ENCODE measurements at regions not wholly inside any gene's neighbourhood (a gene's known extent, or its start where the extent isn't known, plus 50 kb on each side); places are given as distances from the start of the nearest gene placed in this dataset.

GRCh38 chr6:40817369-40817768 is 221.7 kb downstream of the UNC5CL start:
- Histone ChIP-seq H3K4me3 (no peak overlapping the region), H3K27ac (replicated peaks in 1 of 4) (no peak overlapping the region), H3K4me1 (peaks cover 0 to 4% (median 2%) of the 10 kb centered on the region in 4 donors), H3K36me3 (no peaks in the 10 kb centered on the region), H3K9me3 (no peaks in the 10 kb centered on the region), H3K27me3 (no peaks in the 10 kb centered on the region)
- no peak for TF ChIP-seq POLR2AphosphoS5 (IDR thresholded peaks at IDR 0.05)
- TF ChIP-seq EP300 (IDR thresholded peaks at IDR 0.05): no peak
- TF ChIP-seq CTCF (IDR thresholded peaks at IDR 0.05): no peak
- TF ChIP-seq POLR2A (IDR thresholded peaks at IDR 0.05; ENCODE audit: low read depth): no peak
- intact Hi-C loops (cut with DNase I): no loop called here
- no peak for DNase-seq (ENCODE audit: extremely low spot score)
- WGBS: 96% methylated on average over 6 of the region's 6 CpGs

DNA sequence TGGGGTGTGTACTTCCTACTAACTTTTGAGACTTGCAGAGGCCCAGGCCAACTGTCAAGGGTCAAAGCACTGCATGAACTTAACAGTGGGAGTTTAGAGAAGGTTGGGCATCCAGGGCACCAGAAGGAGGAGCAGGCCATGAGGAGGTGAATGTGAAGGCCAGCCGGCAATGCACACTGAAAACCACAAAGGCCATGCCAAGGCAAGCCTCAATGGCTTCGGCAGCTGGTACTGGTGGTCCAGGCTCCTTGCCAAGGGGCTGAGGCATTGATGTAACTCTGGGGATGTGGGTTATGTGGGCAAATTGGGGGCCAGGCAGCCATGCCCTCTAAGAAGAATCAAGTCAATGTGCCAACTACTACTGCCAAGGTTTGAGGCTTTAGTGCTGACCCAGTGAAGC is 222.4 kb downstream of the UNC5CL start:
- no peak for DNase-seq (ENCODE audit: extremely low spot score)
- Histone ChIP-seq H3K27me3 (no peaks in the 10 kb centered on the region), H3K4me3 (no peak overlapping the region), H3K27ac (replicated peaks in 1 of 4) (no peak overlapping the region), H3K9me3 (no peaks in the 10 kb centered on the region), H3K36me3 (no peaks in the 10 kb centered on the region), H3K4me1 (peaks cover 0 to 4% (median 2%) of the 10 kb centered on the region in 4 donors)
- 86% methylated on average over 2 of the region's 2 CpGs for WGBS
- TF ChIP-seq POLR2A (IDR thresholded peaks at IDR 0.05; ENCODE audit: low read depth): no peak
- TF ChIP-seq CTCF (IDR thresholded peaks at IDR 0.05): no peak
- no peak for TF ChIP-seq EP300 (IDR thresholded peaks at IDR 0.05)
- no peak for TF ChIP-seq POLR2AphosphoS5 (IDR thresholded peaks at IDR 0.05)
- intact Hi-C loops (cut with DNase I): no loop called here

DNA sequence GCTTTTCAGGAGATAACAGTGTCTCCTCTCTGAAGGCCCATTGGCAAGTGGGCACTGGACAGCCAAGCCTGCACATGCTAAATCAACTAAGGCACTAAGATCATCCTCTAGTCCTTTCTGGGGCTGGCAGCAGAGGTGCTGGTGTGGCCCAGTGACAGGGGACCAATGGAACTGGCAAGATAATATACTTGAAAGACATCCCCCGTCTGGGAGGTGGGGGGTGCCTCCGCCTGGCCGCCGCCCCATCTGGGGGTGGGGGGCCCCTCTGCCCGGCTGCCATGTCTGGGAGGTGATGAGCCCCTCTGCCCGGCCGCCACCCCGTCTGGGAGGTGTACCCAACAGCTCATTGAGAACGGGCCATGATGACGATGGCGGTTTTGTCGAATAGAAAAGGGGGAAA is 223.3 kb downstream of the UNC5CL start:
- 100% methylated on average over 4 of the region's 12 CpGs for WGBS
- Histone ChIP-seq H3K9me3 (no peaks in the 10 kb centered on the region), H3K4me1 (peaks cover 0 to 4% (median 2%) of the 10 kb centered on the region in 4 donors), H3K4me3 (no peak overlapping the region), H3K27ac (replicated peaks in 1 of 4) (no peak overlapping the region), H3K36me3 (no peaks in the 10 kb centered on the region), H3K27me3 (no peaks in the 10 kb centered on the region)
- intact Hi-C loops (cut with DNase I): no loop called here
- no peak for DNase-seq (ENCODE audit: extremely low spot score)
- TF ChIP-seq EP300 (IDR thresholded peaks at IDR 0.05) (no peak), POLR2AphosphoS5 (IDR thresholded peaks at IDR 0.05) (no peak), POLR2A (IDR thresholded peaks at IDR 0.05; ENCODE audit: low read depth) (no peak), CTCF (IDR thresholded peaks at IDR 0.05) (no peak)

- no peak for DNase-seq (ENCODE audit: extremely low spot score)
- Histone ChIP-seq H3K36me3 (no peaks in the 10 kb centered on the region), H3K27ac (replicated peaks in 1 of 4) (no peak overlapping the region), H3K4me1 (no peaks in the 10 kb centered on the region), H3K27me3 (no peaks in the 10 kb centered on the region), H3K9me3 (no peaks in the 10 kb centered on the region), H3K4me3 (no peak overlapping the region)
- no peak for TF ChIP-seq POLR2AphosphoS5 (IDR thresholded peaks at IDR 0.05)
- TF ChIP-seq CTCF (IDR thresholded peaks at IDR 0.05): no peak
- TF ChIP-seq EP300 (IDR thresholded peaks at IDR 0.05): no peak
- no peak for TF ChIP-seq POLR2A (IDR thresholded peaks at IDR 0.05; ENCODE audit: low read depth)
- intact Hi-C loops (cut with DNase I): no loop called here
These were observed 223.0 kb upstream of the LRFN2 start for GRCh38 chr6:40810171-40810570.

DNA sequence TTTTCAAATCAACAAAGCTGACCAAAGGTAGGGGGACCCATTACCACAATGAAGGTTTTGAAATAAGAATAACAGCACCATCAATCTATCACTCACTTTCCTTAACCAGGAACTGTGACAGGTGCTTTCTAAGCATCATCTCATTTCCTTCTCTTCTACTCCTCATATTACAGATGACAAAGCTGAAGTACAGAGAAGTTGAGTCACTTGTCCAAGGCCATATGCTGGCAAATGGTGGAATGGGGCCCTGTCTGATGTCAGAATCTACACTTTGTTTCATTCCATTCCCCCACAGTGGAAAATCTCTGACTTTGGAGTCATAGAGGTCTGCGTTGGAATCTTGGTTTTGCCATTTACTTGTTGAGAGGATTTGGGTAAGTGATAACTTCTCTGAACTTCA is 222.5 kb upstream of the LRFN2 start:
- H3K9me3 ChIP-seq: no peaks in the 10 kb centered on the region
- no peak overlapping the region for H3K4me3 ChIP-seq
- 100% methylated on average over 1 of the region's 1 CpG for WGBS
- no peak overlapping the region for H3K27ac ChIP-seq (replicated peaks in 1 of 4)
- no peaks in the 10 kb centered on the region for H3K36me3 ChIP-seq
- no peak for DNase-seq (ENCODE audit: extremely low spot score)
- intact Hi-C loops (cut with DNase I): no loop called here
- no peaks in the 10 kb centered on the region for H3K27me3 ChIP-seq
- H3K4me1 ChIP-seq: peaks cover 0 to 2% (median 1%) of the 10 kb centered on the region in 4 donors
- no peak for TF ChIP-seq EP300 (IDR thresholded peaks at IDR 0.05)
- TF ChIP-seq POLR2A (IDR thresholded peaks at IDR 0.05; ENCODE audit: low read depth): no peak
